HG03354 (cell line): ENCODE measurements at regions not wholly inside any gene's neighbourhood (a gene's known extent, or its start where the extent isn't known, plus 50 kb on each side); places are given as distances from the start of the nearest gene placed in this dataset.

ENCODE experiments used
- ATAC-seq: cut with Tn5 transposase; IDR thresholded peaks from one replicate; pipeline ENCODE4 v1.9.1; 2021; ENCODE audit warnings: mild to moderate bottlenecking; ENCODE audit not compliant: unreplicated experiment, poor library complexity, severe bottlenecking

- ATAC-seq: no peak
Measured at GRCh38 chr2:16511041-16511440, 154.6 kb downstream of the CYRIA start.

- ATAC-seq: no peak
Measured at GRCh38 chr2:16509042-16509441, 156.6 kb downstream of the CYRIA start.

- no peak for ATAC-seq
Measured at GRCh38 chr2:16508490-16508851, 157.2 kb downstream of the CYRIA start.

- ATAC-seq: no peak
Measured at GRCh38 chr2:16507655-16508489, 157.8 kb downstream of the CYRIA start.

- no peak for ATAC-seq
Measured at GRCh38 chr2:16506366-16506765, 159.3 kb downstream of the CYRIA start.

GRCh38 chr2:16496426-16497388 is 168.9 kb downstream of the CYRIA start:
- no peak for ATAC-seq

GRCh38 chr2:16495509-16496208 is 170.0 kb downstream of the CYRIA start:
- ATAC-seq: no peak

- no peak for ATAC-seq
Measured at GRCh38 chr2:16494836-16495508, 170.7 kb downstream of the CYRIA start.

GRCh38 chr2:16493788-16494187 is 171.8 kb downstream of the CYRIA start:
- no peak for ATAC-seq

- ATAC-seq: no peak
Measured at GRCh38 chr2:16487686-16488085, 177.9 kb downstream of the CYRIA start.

GRCh38 chr2:16485251-16485650 is 180.4 kb downstream of the CYRIA start:
- no peak for ATAC-seq

GRCh38 chr2:16482460-16482859 is 183.2 kb downstream of the CYRIA start:
- ATAC-seq: no peak

- ATAC-seq: no peak
Measured at GRCh38 chr2:16481351-16481750, 184.3 kb downstream of the CYRIA start.

- no peak for ATAC-seq
Measured at GRCh38 chr2:16479721-16480120, 185.9 kb downstream of the CYRIA start.

GRCh38 chr2:16478434-16479210 is 187.0 kb downstream of the CYRIA start:
- ATAC-seq: no peak

- ATAC-seq: no peak
Measured at GRCh38 chr2:16477648-16478047, 188.0 kb downstream of the CYRIA start.

GRCh38 chr2:16476866-16477265 is 188.8 kb downstream of the CYRIA start:
- no peak for ATAC-seq

GRCh38 chr2:16475986-16476567 is 189.6 kb downstream of the CYRIA start:
- no peak for ATAC-seq

GRCh38 chr2:16475586-16475985 is 190.0 kb downstream of the CYRIA start:
- ATAC-seq: no peak
